ENCODE measurements at regions not wholly inside any gene's neighbourhood (a gene's known extent, or its start where the extent isn't known, plus 50 kb on each side); places are given as distances from the start of the nearest gene placed in this dataset.

GRCh38 chr12:125220404-125221273 is 155.4 kb downstream of the AACS start:
- ChIA-PET CTCF (interaction anchor here (0.9 to 2.4 kb wide), 2 partner anchors 16 to 18 kb away, joined by 4 to 11 read pairs; no protein-coding TSS in a partner anchor), POLR2A (no interaction called here)
- H3K36me3 Mint-ChIP-seq: peaks cover 25% of the 10 kb centered on the region
- H3K9me3 Mint-ChIP-seq: no peaks in the 10 kb centered on the region
- H3K27ac Mint-ChIP-seq: no peak overlapping the region
- no peaks in the 10 kb centered on the region for H3K27me3 Mint-ChIP-seq (ENCODE audit: low read depth)
- peaks cover 31% of the 10 kb centered on the region for H3K4me1 Mint-ChIP-seq
- H3K4me3 Mint-ChIP-seq: no peak overlapping the region
- ATAC-seq: no peak
- TF ChIP-seq GRHL2 (CRISPR knock-in tag; IDR thresholded peaks at IDR 0.05; ENCODE audit: insufficient replicate concordance, severe bottlenecking): no peak
- no peak for TF ChIP-seq ZBTB43 (CRISPR knock-in tag; IDR thresholded peaks at IDR 0.05)
- TF ChIP-seq FOXP4 (CRISPR knock-in tag; IDR thresholded peaks at IDR 0.05): no peak
- no peak for TF ChIP-seq ZNF317 (CRISPR knock-in tag; IDR thresholded peaks at IDR 0.05; ENCODE audit: borderline replicate concordance, low read depth)
- TF ChIP-seq SMAD3 (CRISPR knock-in tag; IDR thresholded peaks at IDR 0.05; ENCODE audit: borderline replicate concordance): no peak
- no peak for TF ChIP-seq HMGA2 (CRISPR knock-in tag; IDR thresholded peaks at IDR 0.05)
- TF ChIP-seq TEAD1 (CRISPR knock-in tag; IDR thresholded peaks at IDR 0.05): no peak
- TF ChIP-seq NR1H2 (CRISPR knock-in tag; IDR thresholded peaks at IDR 0.05): no peak
- no peak for DNase-seq (ENCODE audit: low spot score)

- H3K27ac Mint-ChIP-seq: no peak overlapping the region
- CTCF ChIA-PET: no interaction called here
- POLR2A ChIA-PET: no interaction called here
- no peaks in the 10 kb centered on the region for H3K9me3 Mint-ChIP-seq
- TF ChIP-seq ESRRA (CRISPR knock-in tag; IDR thresholded peaks at IDR 0.05; ENCODE audit: borderline replicate concordance): no peak
- TF ChIP-seq KAT7 (CRISPR knock-in tag; IDR thresholded peaks at IDR 0.05; ENCODE audit: borderline replicate concordance): no peak
- TF ChIP-seq NFATC4 (CRISPR knock-in tag; IDR thresholded peaks at IDR 0.05): no peak
- no peak for TF ChIP-seq OVOL2 (CRISPR knock-in tag; IDR thresholded peaks at IDR 0.05; ENCODE audit: borderline replicate concordance)
- no peak for TF ChIP-seq USF1 (CRISPR knock-in tag; IDR thresholded peaks at IDR 0.05)
- no peak for TF ChIP-seq ZNF138 (CRISPR knock-in tag; conservative IDR thresholded peaks at IDR 0.05)
- TF ChIP-seq ZMAT4 (CRISPR knock-in tag; IDR thresholded peaks at IDR 0.05): no peak
- TF ChIP-seq ZNF423 (CRISPR knock-in tag; IDR thresholded peaks at IDR 0.05): no peak
- TF ChIP-seq TP53 (CRISPR knock-in tag; IDR thresholded peaks at IDR 0.05): no peak
- TF ChIP-seq AR (CRISPR knock-in tag; IDR thresholded peaks at IDR 0.05): no peak
- no peak for TF ChIP-seq SOX15 (CRISPR knock-in tag; IDR thresholded peaks at IDR 0.05)
- no peak for TF ChIP-seq ZNF219 (CRISPR knock-in tag; IDR thresholded peaks at IDR 0.05; ENCODE audit: borderline replicate concordance)
- TF ChIP-seq CDX4 (CRISPR knock-in tag; IDR thresholded peaks at IDR 0.05; ENCODE audit: borderline replicate concordance): no peak
- no peak for TF ChIP-seq HMGXB4 (CRISPR knock-in tag; IDR thresholded peaks at IDR 0.05)
- TF ChIP-seq CREM (CRISPR knock-in tag; IDR thresholded peaks at IDR 0.05): no peak
- TF ChIP-seq SMAD4 (CRISPR knock-in tag; IDR thresholded peaks at IDR 0.05): no peak
- peaks cover 27% of the 10 kb centered on the region for H3K36me3 Mint-ChIP-seq
- ATAC-seq: no peak
- peaks cover 27% of the 10 kb centered on the region for H3K4me1 Mint-ChIP-seq
- no peaks in the 10 kb centered on the region for H3K27me3 Mint-ChIP-seq (ENCODE audit: low read depth)
- DNase-seq (ENCODE audit: low spot score): no peak
- no peak overlapping the region for H3K4me3 Mint-ChIP-seq
Measured at GRCh38 chr12:125221602-125222001, 156.4 kb downstream of the AACS start.
